Gastrocnemius medialis (tissue), 4 donors: ENCODE measurements at regions not wholly inside any gene's neighbourhood (a gene's known extent, or its start where the extent isn't known, plus 50 kb on each side); places are given as distances from the start of the nearest gene placed in this dataset.

Experiments used
- POLR2A ChIP-seq, 2 donors: fragments of 450-650 bp; IDR thresholded peaks; one replicate each; pipeline ENCODE4 v1.6.1; 2017; ENCODE audit warnings: antibody characterized with exemption in 2 of 2, mild to moderate bottlenecking in 2 of 2, moderate library complexity in 2 of 2
- TF ChIP-seq, protein P1 (sequence below), 5 experiments: fragments of 450-650 bp in 3 of 5; fragments of 200-600 bp in 2 of 5; sonication (generic) in 2 of 5; IDR thresholded peaks in 4 of 5; conservative IDR thresholded peaks in 1 of 5; 1 replicate in 4 of 5; 2 replicates in 1 of 5; pipeline ENCODE4 v1.5.1; 2016 to 2019; ENCODE audit warnings: antibody characterized with exemption in 5 of 5, mild to moderate bottlenecking in 3 of 5, moderate library complexity in 3 of 5

DNA sequence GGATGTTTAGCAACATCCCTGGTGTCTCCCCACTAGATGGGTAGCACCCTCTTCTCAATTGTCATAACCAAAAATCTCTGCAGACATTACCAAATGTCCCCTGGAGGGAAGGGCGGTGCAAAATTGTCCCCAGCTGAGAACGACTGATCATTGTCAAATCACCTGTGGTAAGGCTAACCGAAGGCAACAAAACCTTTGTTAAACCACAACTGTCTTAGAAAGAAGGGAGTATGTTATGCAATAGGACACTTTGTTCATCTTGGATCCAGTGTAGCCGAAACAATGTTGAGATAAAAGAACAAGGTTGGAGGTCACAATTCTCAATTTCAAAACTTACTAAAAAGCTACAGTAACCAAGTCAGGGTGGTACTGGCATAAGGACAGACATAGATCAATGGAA lies 50.3 kb upstream of the ST3GAL5 start:
- TF ChIP-seq, protein P1, sequence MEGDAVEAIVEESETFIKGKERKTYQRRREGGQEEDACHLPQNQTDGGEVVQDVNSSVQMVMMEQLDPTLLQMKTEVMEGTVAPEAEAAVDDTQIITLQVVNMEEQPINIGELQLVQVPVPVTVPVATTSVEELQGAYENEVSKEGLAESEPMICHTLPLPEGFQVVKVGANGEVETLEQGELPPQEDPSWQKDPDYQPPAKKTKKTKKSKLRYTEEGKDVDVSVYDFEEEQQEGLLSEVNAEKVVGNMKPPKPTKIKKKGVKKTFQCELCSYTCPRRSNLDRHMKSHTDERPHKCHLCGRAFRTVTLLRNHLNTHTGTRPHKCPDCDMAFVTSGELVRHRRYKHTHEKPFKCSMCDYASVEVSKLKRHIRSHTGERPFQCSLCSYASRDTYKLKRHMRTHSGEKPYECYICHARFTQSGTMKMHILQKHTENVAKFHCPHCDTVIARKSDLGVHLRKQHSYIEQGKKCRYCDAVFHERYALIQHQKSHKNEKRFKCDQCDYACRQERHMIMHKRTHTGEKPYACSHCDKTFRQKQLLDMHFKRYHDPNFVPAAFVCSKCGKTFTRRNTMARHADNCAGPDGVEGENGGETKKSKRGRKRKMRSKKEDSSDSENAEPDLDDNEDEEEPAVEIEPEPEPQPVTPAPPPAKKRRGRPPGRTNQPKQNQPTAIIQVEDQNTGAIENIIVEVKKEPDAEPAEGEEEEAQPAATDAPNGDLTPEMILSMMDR (IDR thresholded peaks at IDR 0.05 in 4 of 5, conservative IDR thresholded peaks at IDR 0.05 in 1 of 5) = no peak
- TF ChIP-seq POLR2A (IDR thresholded peaks at IDR 0.05) = no peak
